ENCODE measurements at regions not wholly inside any gene's neighbourhood (a gene's known extent, or its start where the extent isn't known, plus 50 kb on each side); places are given as distances from the start of the nearest gene placed in this dataset.

DNA sequence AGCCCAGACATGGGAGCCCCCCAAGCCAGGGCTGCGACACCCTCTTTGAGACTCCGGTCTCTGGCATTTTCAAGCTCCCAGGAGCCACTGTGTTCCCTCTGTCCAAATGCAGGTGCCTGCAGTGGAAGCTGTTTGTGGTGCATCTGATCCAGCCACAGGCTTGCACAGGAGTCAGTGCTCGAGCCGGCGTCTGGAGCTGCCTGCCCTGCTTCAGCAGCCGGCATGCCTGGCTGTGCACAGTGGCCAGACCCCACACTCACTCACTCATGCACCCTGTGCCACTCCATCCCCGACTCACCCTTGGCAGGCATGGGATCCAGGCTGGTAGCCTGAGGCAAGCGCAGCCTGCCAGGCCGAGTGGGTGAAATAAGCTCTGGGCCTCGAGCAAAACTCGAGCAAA is 555.0 kb upstream of the CCDC54 start:
- no peak overlapping the region for H3K4me3 ChIP-seq (ENCODE audit: low read length in 2 of 2)
- 96% methylated on average over 11 of the region's 11 CpGs for WGBS
- peaks cover 4 to 18% of the 10 kb centered on the region in 2 donors for H3K4me1 ChIP-seq (ENCODE audit: control insufficient read depth in 2 of 2, insufficient read depth in 2 of 2, low read length in 2 of 2)
- no peaks in the 10 kb centered on the region for H3K36me3 ChIP-seq (ENCODE audit: control insufficient read depth in 2 of 2, insufficient read depth in 2 of 2, low read length in 1 of 2)
- no peak for DNase-seq (ENCODE audit: low read depth in 6 of 9, low spot score in 9 of 9)
- no peaks in the 10 kb centered on the region for H3K27me3 ChIP-seq (ENCODE audit: control insufficient read depth in 2 of 2, insufficient read depth in 1 of 2, low read length in 1 of 2)
- H3K27ac ChIP-seq (ENCODE audit: low read depth in 1 of 2, low read length in 1 of 2): no peak overlapping the region
- H3K9me3 ChIP-seq (ENCODE audit: control insufficient read depth in 2 of 2, insufficient read depth in 1 of 2, low read length in 1 of 2): peaks cover 0 to 12% of the 10 kb centered on the region in 2 donors

DNA sequence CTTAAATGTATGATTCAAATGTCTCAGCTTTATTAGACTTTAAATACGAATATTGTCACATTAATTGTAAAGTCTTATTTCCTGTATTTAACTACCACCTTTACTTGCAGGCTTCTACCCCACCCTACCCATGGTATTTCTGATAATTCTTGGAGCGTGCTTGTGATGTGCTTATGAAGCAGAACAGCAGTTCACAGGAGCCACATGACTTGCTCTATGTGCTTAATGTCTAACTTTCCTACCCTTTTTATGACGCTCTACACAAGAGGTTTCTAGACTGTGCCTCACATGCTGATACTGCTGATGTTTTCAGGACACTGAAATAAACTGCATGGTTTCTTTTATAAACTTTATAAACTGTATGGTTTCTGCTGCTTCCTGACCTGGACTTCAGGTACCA is 553.5 kb upstream of the CCDC54 start:
- DNase-seq (ENCODE audit: low read depth in 6 of 9, low spot score in 9 of 9): no peak
- H3K4me3 ChIP-seq (ENCODE audit: low read length in 2 of 2): no peak overlapping the region
- 98% methylated on average over 3 of the region's 3 CpGs for WGBS
- H3K4me1 ChIP-seq (ENCODE audit: control insufficient read depth in 2 of 2, insufficient read depth in 2 of 2, low read length in 2 of 2): peaks cover 4 to 15% of the 10 kb centered on the region in 2 donors
- no peaks in the 10 kb centered on the region for H3K36me3 ChIP-seq (ENCODE audit: control insufficient read depth in 2 of 2, insufficient read depth in 2 of 2, low read length in 1 of 2)
- peaks cover 0 to 12% of the 10 kb centered on the region in 2 donors for H3K9me3 ChIP-seq (ENCODE audit: control insufficient read depth in 2 of 2, insufficient read depth in 1 of 2, low read length in 1 of 2)
- H3K27me3 ChIP-seq (ENCODE audit: control insufficient read depth in 2 of 2, insufficient read depth in 1 of 2, low read length in 1 of 2): no peaks in the 10 kb centered on the region
- no peak overlapping the region for H3K27ac ChIP-seq (ENCODE audit: low read depth in 1 of 2, low read length in 1 of 2)

DNA sequence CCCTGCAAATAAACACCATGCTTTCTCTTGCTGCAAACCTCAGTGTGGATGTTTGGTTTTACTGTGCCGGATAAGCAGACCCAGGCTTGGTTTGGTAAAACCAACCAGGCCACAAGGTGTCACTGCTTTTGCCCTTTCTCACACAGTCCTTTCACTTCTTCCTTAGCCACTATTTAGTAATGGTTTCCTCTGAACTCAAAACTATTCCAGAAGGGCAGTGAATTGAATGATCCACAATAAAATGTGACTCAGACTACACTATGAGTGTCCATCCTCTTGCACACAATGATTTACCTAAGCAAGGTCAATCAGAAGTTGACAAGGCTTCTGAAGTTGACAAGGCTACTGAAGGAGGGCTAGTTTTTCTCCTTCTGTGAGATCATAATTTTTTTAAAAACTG is 552.4 kb upstream of the CCDC54 start:
- Histone ChIP-seq H3K36me3 (ENCODE audit: control insufficient read depth in 2 of 2, insufficient read depth in 2 of 2, low read length in 1 of 2) (no peaks in the 10 kb centered on the region), H3K27me3 (ENCODE audit: control insufficient read depth in 2 of 2, insufficient read depth in 1 of 2, low read length in 1 of 2) (no peaks in the 10 kb centered on the region), H3K4me1 (ENCODE audit: control insufficient read depth in 2 of 2, insufficient read depth in 2 of 2, low read length in 2 of 2) (peaks cover 4 to 15% of the 10 kb centered on the region in 2 donors), H3K27ac (ENCODE audit: low read depth in 1 of 2, low read length in 1 of 2) (no peak overlapping the region), H3K9me3 (ENCODE audit: control insufficient read depth in 2 of 2, insufficient read depth in 1 of 2, low read length in 1 of 2) (peaks cover 0 to 12% of the 10 kb centered on the region in 2 donors), H3K4me3 (ENCODE audit: low read length in 2 of 2) (no peak overlapping the region)
- DNase-seq (ENCODE audit: low read depth in 6 of 9, low spot score in 9 of 9): peak in 2 of 9 donors; percentile 33 to 47
- WGBS: 64% methylated on average over 1 of the region's 1 CpG

DNA sequence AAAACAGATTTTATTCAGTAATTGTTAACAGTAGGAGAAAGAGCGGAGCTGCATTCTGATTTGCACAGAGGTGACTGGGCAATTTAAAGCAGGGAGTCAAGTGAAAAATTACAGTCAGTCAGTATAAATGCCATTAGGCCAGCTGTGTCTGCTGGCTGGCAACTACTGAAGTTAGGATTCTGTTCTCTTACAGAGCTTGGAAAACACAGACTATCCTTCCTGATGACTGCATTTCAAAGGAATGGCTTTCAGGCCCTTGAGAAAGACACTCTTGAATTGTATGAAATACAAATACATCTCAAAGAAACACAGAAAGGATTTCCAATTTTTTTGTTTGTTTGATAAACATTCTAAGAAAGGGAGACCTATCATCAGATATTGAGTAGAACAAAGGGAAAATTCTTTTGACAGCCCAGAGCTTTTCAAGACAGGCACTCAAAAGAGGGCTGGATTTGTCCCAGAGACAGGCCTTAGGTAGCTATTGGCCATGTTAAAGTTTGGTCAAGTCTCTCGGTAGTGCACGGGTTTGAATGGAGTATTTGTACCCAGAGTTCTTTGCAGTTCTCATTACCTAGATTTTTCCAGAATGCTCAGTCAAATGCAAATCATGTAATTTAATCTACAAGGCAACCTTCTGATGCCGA is 551.2 kb upstream of the CCDC54 start:
- Histone ChIP-seq H3K4me1 (ENCODE audit: control insufficient read depth in 2 of 2, insufficient read depth in 2 of 2, low read length in 2 of 2) (peaks cover 4 to 15% of the 10 kb centered on the region in 2 donors), H3K27ac (ENCODE audit: low read depth in 1 of 2, low read length in 1 of 2) (peak overlapping the region in 1 of 2 donors; percentile 39), H3K27me3 (ENCODE audit: control insufficient read depth in 2 of 2, insufficient read depth in 1 of 2, low read length in 1 of 2) (no peaks in the 10 kb centered on the region), H3K36me3 (ENCODE audit: control insufficient read depth in 2 of 2, insufficient read depth in 2 of 2, low read length in 1 of 2) (no peaks in the 10 kb centered on the region), H3K9me3 (ENCODE audit: control insufficient read depth in 2 of 2, insufficient read depth in 1 of 2, low read length in 1 of 2) (peaks cover 0 to 10% of the 10 kb centered on the region in 2 donors), H3K4me3 (ENCODE audit: low read length in 2 of 2) (no peak overlapping the region)
- DNase-seq (ENCODE audit: low read depth in 6 of 9, low spot score in 9 of 9): no peak
- WGBS: 96% methylated on average over 4 of the region's 4 CpGs

DNA sequence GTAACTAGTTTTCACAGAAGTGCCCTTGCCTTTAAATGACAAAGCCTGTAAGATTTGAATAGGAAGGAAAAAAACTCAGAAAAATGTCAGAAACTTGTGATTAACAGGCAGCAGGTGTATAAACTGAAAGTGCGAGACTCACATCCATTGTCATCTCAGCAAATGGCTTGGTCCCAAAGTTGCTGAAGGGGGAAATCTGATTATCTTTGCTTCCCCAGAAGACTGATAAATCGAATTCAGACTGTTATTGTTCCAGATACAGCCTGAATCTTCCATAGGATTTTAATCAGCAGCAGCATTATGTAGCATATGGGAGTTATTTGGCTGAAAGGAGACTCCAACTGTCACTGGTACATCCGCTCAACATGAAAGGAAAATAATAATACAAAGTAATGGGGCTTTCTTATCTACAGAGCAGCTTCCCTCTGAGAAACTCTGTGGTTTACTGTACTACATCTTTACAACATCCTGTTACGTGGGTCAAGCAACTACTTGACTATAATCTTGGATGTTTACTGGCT is 550.4 kb upstream of the CCDC54 start:
- Histone ChIP-seq H3K27me3 (ENCODE audit: control insufficient read depth in 2 of 2, insufficient read depth in 1 of 2, low read length in 1 of 2) (no peaks in the 10 kb centered on the region), H3K4me3 (ENCODE audit: low read length in 2 of 2) (no peak overlapping the region)
- 22% methylated on average over 4 of the region's 4 CpGs for WGBS

DNA sequence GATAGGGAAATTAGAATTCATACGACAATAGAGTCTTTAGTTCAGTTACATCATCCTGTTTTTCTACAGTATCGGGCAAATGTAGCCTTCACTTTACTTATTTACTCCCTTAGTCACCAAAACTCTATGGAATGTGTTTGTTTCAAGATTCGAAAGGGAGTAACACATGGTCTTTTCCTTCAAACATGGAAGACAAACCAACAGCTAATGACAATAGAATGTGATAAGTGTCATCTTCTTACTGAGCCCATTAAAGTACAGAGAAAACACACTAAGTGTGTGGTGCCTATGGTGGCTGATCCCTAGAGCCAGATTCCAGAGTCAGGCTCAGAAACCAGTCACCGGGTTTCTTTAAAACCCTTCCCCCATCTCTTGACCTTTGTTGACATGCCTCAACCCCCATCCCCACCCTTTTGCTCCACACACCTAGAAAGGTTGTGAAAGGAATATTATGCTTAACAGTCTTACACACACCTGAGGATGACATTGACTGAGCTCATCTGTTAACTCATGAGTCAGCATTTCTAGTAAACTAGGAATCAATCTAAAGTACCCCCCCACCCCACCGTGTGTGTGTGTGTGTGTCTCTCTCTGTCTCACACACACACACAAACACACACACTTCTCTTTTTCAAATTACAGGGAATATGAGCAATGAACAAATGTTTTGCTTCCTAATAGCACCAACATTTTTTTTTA is 549.6 kb upstream of the CCDC54 start:
- Histone ChIP-seq H3K36me3 (ENCODE audit: control insufficient read depth in 2 of 2, insufficient read depth in 2 of 2, low read length in 1 of 2) (no peaks in the 10 kb centered on the region), H3K4me3 (ENCODE audit: low read length in 2 of 2) (no peak overlapping the region), H3K4me1 (ENCODE audit: control insufficient read depth in 2 of 2, insufficient read depth in 2 of 2, low read length in 2 of 2) (peaks cover 4 to 15% of the 10 kb centered on the region in 2 donors), H3K9me3 (ENCODE audit: control insufficient read depth in 2 of 2, insufficient read depth in 1 of 2, low read length in 1 of 2) (peaks cover 0 to 3% of the 10 kb centered on the region in 2 donors), H3K27ac (ENCODE audit: low read depth in 1 of 2, low read length in 1 of 2) (peak overlapping the region in 1 of 2 donors; percentile 4), H3K27me3 (ENCODE audit: control insufficient read depth in 2 of 2, insufficient read depth in 1 of 2, low read length in 1 of 2) (no peaks in the 10 kb centered on the region)
- WGBS: 93% methylated on average over 5 of the region's 5 CpGs
- DNase-seq (ENCODE audit: low read depth in 6 of 9, low spot score in 9 of 9): no peak

More for the DNA sequence above, 550.4 kb upstream of the CCDC54 start:
- Histone ChIP-seq H3K36me3 (ENCODE audit: control insufficient read depth in 2 of 2, insufficient read depth in 2 of 2, low read length in 1 of 2) (no peaks in the 10 kb centered on the region), H3K9me3 (ENCODE audit: control insufficient read depth in 2 of 2, insufficient read depth in 1 of 2, low read length in 1 of 2) (peaks cover 0 to 6% of the 10 kb centered on the region in 2 donors), H3K4me1 (ENCODE audit: control insufficient read depth in 2 of 2, insufficient read depth in 2 of 2, low read length in 2 of 2) (peaks cover 4 to 15% of the 10 kb centered on the region in 2 donors), H3K27ac (ENCODE audit: low read depth in 1 of 2, low read length in 1 of 2) (peak overlapping the region in 1 of 2 donors; percentile 39)
- DNase-seq (ENCODE audit: low read depth in 6 of 9, low spot score in 9 of 9): peak in 5 of 9 donors; percentile 9 to 62 (median 31)

DNA sequence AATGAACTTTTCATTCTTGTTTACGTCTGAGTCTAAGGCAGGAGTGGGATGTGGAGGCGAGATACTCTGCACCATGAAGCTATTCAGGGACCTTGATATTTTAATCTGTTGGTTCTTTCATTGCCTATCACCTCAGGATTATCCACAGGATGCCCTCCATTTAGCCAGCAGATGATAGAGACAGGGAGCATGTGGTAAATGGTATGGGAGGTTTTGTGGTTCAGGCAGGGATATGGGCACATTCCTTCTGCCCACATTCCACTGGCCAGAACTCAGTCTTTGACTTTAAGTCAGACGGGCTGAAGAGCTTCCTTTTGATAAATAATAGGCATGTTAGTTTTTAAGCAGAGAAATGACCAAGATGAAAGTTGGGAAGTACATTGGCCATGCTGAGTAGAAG is 548.0 kb upstream of the CCDC54 start:
- no peak overlapping the region for H3K27ac ChIP-seq (ENCODE audit: low read depth in 1 of 2, low read length in 1 of 2)
- no peaks in the 10 kb centered on the region for H3K27me3 ChIP-seq (ENCODE audit: control insufficient read depth in 2 of 2, insufficient read depth in 1 of 2, low read length in 1 of 2)
- 94% methylated on average over 3 of the region's 3 CpGs for WGBS
- peaks cover 4 to 15% of the 10 kb centered on the region in 2 donors for H3K4me1 ChIP-seq (ENCODE audit: control insufficient read depth in 2 of 2, insufficient read depth in 2 of 2, low read length in 2 of 2)
- H3K9me3 ChIP-seq (ENCODE audit: control insufficient read depth in 2 of 2, insufficient read depth in 1 of 2, low read length in 1 of 2): peaks cover 0 to 3% of the 10 kb centered on the region in 2 donors
- H3K36me3 ChIP-seq (ENCODE audit: control insufficient read depth in 2 of 2, insufficient read depth in 2 of 2, low read length in 1 of 2): no peaks in the 10 kb centered on the region
- DNase-seq (ENCODE audit: low read depth in 6 of 9, low spot score in 9 of 9): no peak
- H3K4me3 ChIP-seq (ENCODE audit: low read length in 2 of 2): no peak overlapping the region

DNA sequence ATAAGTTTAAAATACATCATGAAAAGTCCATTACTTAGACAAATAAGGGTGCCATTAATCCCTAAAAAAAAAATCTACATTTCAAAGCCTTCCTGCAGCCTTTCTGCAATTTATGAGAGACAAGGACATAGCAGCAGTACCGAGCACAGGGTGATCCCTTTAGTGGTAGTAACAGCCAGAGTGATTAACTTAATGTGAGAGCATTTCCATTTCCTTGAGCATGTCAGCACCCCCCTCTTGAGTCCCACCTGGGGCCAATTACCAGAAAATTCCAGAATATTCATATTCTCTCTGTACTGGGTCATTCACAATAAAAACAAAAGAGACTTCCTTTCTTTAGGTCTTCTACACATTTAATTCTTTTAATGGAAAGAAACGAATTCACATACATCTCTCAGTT is 546.9 kb upstream of the CCDC54 start:
- WGBS: 93% methylated on average over 2 of the region's 2 CpGs
- H3K4me3 ChIP-seq (ENCODE audit: low read length in 2 of 2): no peak overlapping the region
- DNase-seq (ENCODE audit: low read depth in 6 of 9, low spot score in 9 of 9): no peak
- no peaks in the 10 kb centered on the region for H3K36me3 ChIP-seq (ENCODE audit: control insufficient read depth in 2 of 2, insufficient read depth in 2 of 2, low read length in 1 of 2)
- H3K9me3 ChIP-seq (ENCODE audit: control insufficient read depth in 2 of 2, insufficient read depth in 1 of 2, low read length in 1 of 2): peaks cover 0 to 3% of the 10 kb centered on the region in 2 donors
- peaks cover 4 to 15% of the 10 kb centered on the region in 2 donors for H3K4me1 ChIP-seq (ENCODE audit: control insufficient read depth in 2 of 2, insufficient read depth in 2 of 2, low read length in 2 of 2)
- no peak overlapping the region for H3K27ac ChIP-seq (ENCODE audit: low read depth in 1 of 2, low read length in 1 of 2)
- no peaks in the 10 kb centered on the region for H3K27me3 ChIP-seq (ENCODE audit: control insufficient read depth in 2 of 2, insufficient read depth in 1 of 2, low read length in 1 of 2)

DNA sequence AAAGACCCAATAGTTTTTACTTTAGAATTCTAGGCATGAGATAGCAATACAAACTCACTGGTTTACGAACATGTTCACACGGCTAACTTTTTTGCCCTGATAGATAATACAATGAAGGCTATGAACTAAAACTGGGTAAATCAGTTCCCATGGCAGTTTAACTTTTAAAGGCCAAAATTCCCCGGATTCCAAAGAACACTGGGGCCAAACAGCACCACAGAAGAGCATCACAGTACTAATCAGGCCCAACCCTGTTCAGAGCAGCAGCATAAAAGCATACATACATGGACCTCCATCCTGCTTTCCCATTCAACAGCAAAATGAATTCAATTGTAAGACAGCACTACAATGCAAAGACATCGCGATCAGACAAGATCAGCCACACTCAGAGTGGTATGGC is 540.3 kb upstream of the CCDC54 start:
- H3K36me3 ChIP-seq (ENCODE audit: control insufficient read depth in 2 of 2, insufficient read depth in 2 of 2, low read length in 1 of 2): no peaks in the 10 kb centered on the region
- H3K4me1 ChIP-seq (ENCODE audit: control insufficient read depth in 2 of 2, insufficient read depth in 2 of 2, low read length in 2 of 2): no peaks in the 10 kb centered on the region
- H3K9me3 ChIP-seq (ENCODE audit: control insufficient read depth in 2 of 2, insufficient read depth in 1 of 2, low read length in 1 of 2): peaks cover 0 to 3% of the 10 kb centered on the region in 2 donors
- no peak overlapping the region for H3K27ac ChIP-seq (ENCODE audit: low read depth in 1 of 2, low read length in 1 of 2)
- no peak overlapping the region for H3K4me3 ChIP-seq (ENCODE audit: low read length in 2 of 2)
- H3K27me3 ChIP-seq (ENCODE audit: control insufficient read depth in 2 of 2, insufficient read depth in 1 of 2, low read length in 1 of 2): no peaks in the 10 kb centered on the region
- no peak for DNase-seq (ENCODE audit: low read depth in 6 of 9, low spot score in 9 of 9)
- WGBS: 95% methylated on average over 5 of the region's 5 CpGs
